HCT116 (cell line): ENCODE measurements at regions not wholly inside any gene's neighbourhood (a gene's known extent, or its start where the extent isn't known, plus 50 kb on each side); places are given as distances from the start of the nearest gene placed in this dataset.

Experiments
- ATAC-seq: fragments of 200-7000 bp; cut with Tn5 transposase; 2 replicates; pipeline ENCODE4 v1.9.1; 2020; ENCODE audit warnings: mild to moderate bottlenecking, moderate library complexity
- BruUV-seq: library from RNA; stranded (reverse); fragments of 400-500 nt; replicated peaks from 2 replicates; lab custom pipeline; 2021; lab: Mats Ljungman, UMichigan
- CTCF ChIA-PET: fragments of 300-600 bp; sonication (Branson Sonifier 250); formaldehyde crosslinking; loops from one replicate; lab custom pipeline; 2021; ENCODE audit warnings: antibody characterized with exemption; lab: Charles Lee
- POLR2A ChIA-PET: fragments of 300-600, 350-600 bp; sonication (Branson Sonifier 250); formaldehyde crosslinking; loops from one replicate; lab custom pipeline; 2021; ENCODE audit warnings: antibody characterized with exemption; lab: Charles Lee
- RAD21 ChIA-PET, 2 experiments: fragments of 300-600 bp; sonication (Branson Sonifier 250); formaldehyde crosslinking; loops; one replicate each; lab custom pipeline; 2023; ENCODE audit warnings: low total read pairs in 2 of 2; ENCODE audit not compliant: uncharacterized antibody in 2 of 2, unreplicated experiment in 2 of 2, low non-redundant PET in 1 of 2; lab: Charles Lee
- DNase-seq: peaks from one replicate; pipeline ENCODE4 v3.0.0-alpha.2; 2010; ENCODE audit warnings: low read depth, low spot score
- H2AFZ ChIP-seq: fragments of 200-600 bp; shearing (Covaris generic), sonication (generic); 2 replicates; pipeline ENCODE4 v1.6.1; 2017; ENCODE audit warnings: low read depth, mixed run types, mixed read lengths, antibody characterized with exemption, low read length; ENCODE audit not compliant: poor library complexity, severe bottlenecking
- H3K27ac ChIP-seq: 2 replicates; pipeline ENCODE4 v1.5.1; 2012; ENCODE audit warnings: low read depth, low read length
- H3K27me3 ChIP-seq: fragments of 200-600 bp; sonication (generic); 2 replicates; pipeline ENCODE4 v1.6.1; 2016; ENCODE audit warnings: mixed run types, low read length, mixed read lengths; ENCODE audit not compliant: insufficient read depth
- H3K36me3 ChIP-seq, 2 experiments: fragments of 200-500 bp in 1 of 2; fragments of 200-600 bp in 1 of 2; sonication (Bioruptor generic) in 1 of 2; sonication (generic) in 1 of 2; 2 replicates each; pipeline versions ENCODE4 v1.5.1 to v1.6.1; 2014 to 2016; ENCODE audit warnings: low read length in 2 of 2, inconsistent platforms in 1 of 2, mixed read lengths in 1 of 2, mixed run types in 1 of 2; ENCODE audit not compliant: insufficient read depth in 2 of 2, control insufficient read depth in 1 of 2
- H3K4me1 ChIP-seq, 2 experiments: fragments of 200-600 bp in 1 of 2; sonication (generic) in 1 of 2; 2 replicates each; pipeline versions ENCODE4 v1.5.1 to v1.6.1; 2012 to 2017; ENCODE audit warnings: low read length in 2 of 2, inconsistent platforms in 1 of 2, mild to moderate bottlenecking in 1 of 2, mixed read lengths in 1 of 2, mixed run types in 1 of 2, moderate library complexity in 1 of 2; ENCODE audit not compliant: insufficient read depth in 2 of 2, control insufficient read depth in 1 of 2
- H3K4me2 ChIP-seq: fragments of 200-600 bp; sonication (generic); 2 replicates; pipeline ENCODE4 v1.6.1; 2017; ENCODE audit warnings: mixed run types, low read length, mixed read lengths
- H3K4me3 ChIP-seq, 2 experiments: fragments of 200-600 bp in 1 of 2; sonication (generic) in 1 of 2; replicated peaks in 1 of 2; 2 replicates each; pipeline ENCODE4 v1.5.1; 2011 to 2016; ENCODE audit warnings: low read length in 2 of 2, control low read depth in 1 of 2, low read depth in 1 of 2, mild to moderate bottlenecking in 1 of 2, mixed read lengths in 1 of 2, mixed run types in 1 of 2
- H3K79me2 ChIP-seq: fragments of 200-600 bp; sonication (generic); 2 replicates; pipeline ENCODE4 v1.6.1; 2017; ENCODE audit warnings: mild to moderate bottlenecking, mixed run types, low read length, moderate library complexity, mixed read lengths; ENCODE audit not compliant: insufficient read depth
- H3K9ac ChIP-seq: fragments of 200-600 bp; sonication (generic); 2 replicates; pipeline ENCODE4 v1.6.1; 2016; ENCODE audit warnings: low read length, mixed read lengths
- H3K9me2 ChIP-seq: fragments of 200-600 bp; sonication (generic), shearing (Covaris generic); 2 replicates; pipeline ENCODE4 v1.6.1; 2017; ENCODE audit warnings: mixed run types, mild to moderate bottlenecking, moderate library complexity; ENCODE audit not compliant: insufficient read depth
- H3K9me3 ChIP-seq, 2 experiments: fragments of 200-500 bp in 1 of 2; fragments of 200-600 bp in 1 of 2; sonication (Bioruptor generic) in 1 of 2; sonication (generic) in 1 of 2; 2 replicates each; pipeline ENCODE4 v1.6.1; 2014 to 2017; ENCODE audit warnings: low read length in 2 of 2, mixed read lengths in 2 of 2, inconsistent platforms in 1 of 2, low read depth in 1 of 2, mild to moderate bottlenecking in 1 of 2, mixed run types in 1 of 2, moderate library complexity in 1 of 2; ENCODE audit not compliant: control insufficient read depth in 1 of 2, insufficient read depth in 1 of 2
- H4K20me1 ChIP-seq: fragments of 200-600 bp; sonication (generic), shearing (Covaris generic); 2 replicates; pipeline ENCODE4 v1.6.1; 2017; ENCODE audit warnings: mixed run types, mild to moderate bottlenecking, moderate library complexity; ENCODE audit not compliant: insufficient read depth
- ATF3 ChIP-seq: IDR thresholded peaks from 2 replicates; pipeline ENCODE4 v1.6.1; 2012
- CBX3 ChIP-seq: IDR thresholded peaks from 2 replicates; pipeline ENCODE4 v1.6.1; 2012; ENCODE audit warnings: low read depth
- CEBPB ChIP-seq: IDR thresholded peaks from 2 replicates; pipeline ENCODE4 v1.6.1; 2012; ENCODE audit warnings: low read depth
- EGR1 ChIP-seq: IDR thresholded peaks from 2 replicates; pipeline ENCODE4 v1.6.1; 2012; ENCODE audit warnings: low read depth
- ELF1 ChIP-seq: IDR thresholded peaks from 2 replicates; pipeline ENCODE4 v1.6.1; 2012; ENCODE audit warnings: low read depth, borderline replicate concordance
- EZH2 ChIP-seq: fragments of 200-600 bp; sonication (generic); IDR thresholded peaks from 2 replicates; pipeline ENCODE4 v1.6.1; 2017; ENCODE audit warnings: antibody characterized with exemption, mixed run types
- EZH2phosphoT487 ChIP-seq: fragments of 200-600 bp; IDR thresholded peaks from 2 replicates; pipeline ENCODE4 v1.6.1; 2018; ENCODE audit warnings: antibody characterized with exemption, borderline replicate concordance
- POLR2A ChIP-seq: IDR thresholded peaks from 2 replicates; pipeline ENCODE4 v1.7.0; 2011; ENCODE audit warnings: borderline replicate concordance; ENCODE audit not compliant: insufficient read depth, insufficient read length; ENCODE audit errors: extremely low read depth
- POLR2AphosphoS5 ChIP-seq: IDR thresholded peaks from 2 replicates; pipeline ENCODE4 v1.6.1; 2011; ENCODE audit warnings: mild to moderate bottlenecking, low read depth, low read length, moderate library complexity
- SIN3A ChIP-seq: IDR thresholded peaks from 2 replicates; pipeline ENCODE4 v1.6.1; 2012; ENCODE audit warnings: low read depth
- SP1 ChIP-seq: IDR thresholded peaks from 2 replicates; pipeline ENCODE4 v1.6.1; 2012; ENCODE audit warnings: low read depth
- SRF ChIP-seq: IDR thresholded peaks from 2 replicates; pipeline ENCODE4 v1.6.1; 2012; ENCODE audit warnings: low read depth
- TCF7L2 ChIP-seq: IDR thresholded peaks from 2 replicates; pipeline ENCODE4 v1.7.0; 2011; ENCODE audit warnings: borderline replicate concordance, inconsistent platforms; ENCODE audit not compliant: insufficient read depth, insufficient read length; ENCODE audit errors: extremely low read depth
- ZFX ChIP-seq: fragments of 450-650 bp; IDR thresholded peaks from 2 replicates; pipeline ENCODE4 v1.6.1; 2017
- ZNF274 ChIP-seq: fragments of 200-500 bp; sonication (Bioruptor generic); IDR thresholded peaks from 2 replicates; pipeline ENCODE4 v1.6.1; 2014; ENCODE audit warnings: mild to moderate bottlenecking, low read depth, low read length, inconsistent platforms
- intact Hi-C: fragments of 100-400 bp; cut with micrococcal nuclease; formaldehyde crosslinking; loops from 2 replicates; pipeline ENCODE4 v1.10.0; 2022
- TF ChIP-seq, protein P1 (sequence below), 3 experiments: fragments of 200-600 bp in 1 of 3; sonication (generic) in 1 of 3; IDR thresholded peaks in 2 of 3; conservative IDR thresholded peaks in 1 of 3; 2 replicates each; pipeline ENCODE4 v1.5.1; 2012 to 2017; ENCODE audit warnings: low read depth in 2 of 3, low read length in 2 of 3, antibody characterized with exemption in 1 of 3, borderline replicate concordance in 1 of 3, control low read depth in 1 of 3, mild to moderate bottlenecking in 1 of 3, mixed read lengths in 1 of 3, mixed run types in 1 of 3, moderate library complexity in 1 of 3; ENCODE audit not compliant: insufficient read depth in 1 of 3
- TF ChIP-seq, protein P2 (sequence below): IDR thresholded peaks from 2 replicates; pipeline ENCODE4 v1.6.1; 2012; ENCODE audit warnings: low read depth

GRCh38 chr5:133825631-133826289 is 142.7 kb downstream of the C5orf15 start:
- no peak overlapping the region for H3K9ac ChIP-seq
- H3K4me1 ChIP-seq = no peaks in the 10 kb centered on the region
- no peaks in the 10 kb centered on the region for H3K9me3 ChIP-seq
- H3K9me2 ChIP-seq = no peaks in the 10 kb centered on the region
- H3K36me3 ChIP-seq = no peaks in the 10 kb centered on the region
- H3K79me2 ChIP-seq = no peaks in the 10 kb centered on the region
- RAD21 ChIA-PET = no interaction called here
- DNase-seq (no peak), ATAC-seq (no peak)
- TF ChIP-seq ELF1 = no peak
- no peak for TF ChIP-seq EZH2
- TF ChIP-seq SRF = no peak
- TF ChIP-seq CEBPB = no peak
- TF ChIP-seq, protein P1, sequence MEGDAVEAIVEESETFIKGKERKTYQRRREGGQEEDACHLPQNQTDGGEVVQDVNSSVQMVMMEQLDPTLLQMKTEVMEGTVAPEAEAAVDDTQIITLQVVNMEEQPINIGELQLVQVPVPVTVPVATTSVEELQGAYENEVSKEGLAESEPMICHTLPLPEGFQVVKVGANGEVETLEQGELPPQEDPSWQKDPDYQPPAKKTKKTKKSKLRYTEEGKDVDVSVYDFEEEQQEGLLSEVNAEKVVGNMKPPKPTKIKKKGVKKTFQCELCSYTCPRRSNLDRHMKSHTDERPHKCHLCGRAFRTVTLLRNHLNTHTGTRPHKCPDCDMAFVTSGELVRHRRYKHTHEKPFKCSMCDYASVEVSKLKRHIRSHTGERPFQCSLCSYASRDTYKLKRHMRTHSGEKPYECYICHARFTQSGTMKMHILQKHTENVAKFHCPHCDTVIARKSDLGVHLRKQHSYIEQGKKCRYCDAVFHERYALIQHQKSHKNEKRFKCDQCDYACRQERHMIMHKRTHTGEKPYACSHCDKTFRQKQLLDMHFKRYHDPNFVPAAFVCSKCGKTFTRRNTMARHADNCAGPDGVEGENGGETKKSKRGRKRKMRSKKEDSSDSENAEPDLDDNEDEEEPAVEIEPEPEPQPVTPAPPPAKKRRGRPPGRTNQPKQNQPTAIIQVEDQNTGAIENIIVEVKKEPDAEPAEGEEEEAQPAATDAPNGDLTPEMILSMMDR (IDR thresholded peaks at IDR 0.05 in 2 of 3, conservative IDR thresholded peaks at IDR 0.05 in 1 of 3; ENCODE audit: borderline replicate concordance in 1 of 3, insufficient read depth in 1 of 3, low read depth in 2 of 3, low read length in 2 of 3) = no peak
- TF ChIP-seq SP1 = no peak
- TF ChIP-seq, protein P2, sequence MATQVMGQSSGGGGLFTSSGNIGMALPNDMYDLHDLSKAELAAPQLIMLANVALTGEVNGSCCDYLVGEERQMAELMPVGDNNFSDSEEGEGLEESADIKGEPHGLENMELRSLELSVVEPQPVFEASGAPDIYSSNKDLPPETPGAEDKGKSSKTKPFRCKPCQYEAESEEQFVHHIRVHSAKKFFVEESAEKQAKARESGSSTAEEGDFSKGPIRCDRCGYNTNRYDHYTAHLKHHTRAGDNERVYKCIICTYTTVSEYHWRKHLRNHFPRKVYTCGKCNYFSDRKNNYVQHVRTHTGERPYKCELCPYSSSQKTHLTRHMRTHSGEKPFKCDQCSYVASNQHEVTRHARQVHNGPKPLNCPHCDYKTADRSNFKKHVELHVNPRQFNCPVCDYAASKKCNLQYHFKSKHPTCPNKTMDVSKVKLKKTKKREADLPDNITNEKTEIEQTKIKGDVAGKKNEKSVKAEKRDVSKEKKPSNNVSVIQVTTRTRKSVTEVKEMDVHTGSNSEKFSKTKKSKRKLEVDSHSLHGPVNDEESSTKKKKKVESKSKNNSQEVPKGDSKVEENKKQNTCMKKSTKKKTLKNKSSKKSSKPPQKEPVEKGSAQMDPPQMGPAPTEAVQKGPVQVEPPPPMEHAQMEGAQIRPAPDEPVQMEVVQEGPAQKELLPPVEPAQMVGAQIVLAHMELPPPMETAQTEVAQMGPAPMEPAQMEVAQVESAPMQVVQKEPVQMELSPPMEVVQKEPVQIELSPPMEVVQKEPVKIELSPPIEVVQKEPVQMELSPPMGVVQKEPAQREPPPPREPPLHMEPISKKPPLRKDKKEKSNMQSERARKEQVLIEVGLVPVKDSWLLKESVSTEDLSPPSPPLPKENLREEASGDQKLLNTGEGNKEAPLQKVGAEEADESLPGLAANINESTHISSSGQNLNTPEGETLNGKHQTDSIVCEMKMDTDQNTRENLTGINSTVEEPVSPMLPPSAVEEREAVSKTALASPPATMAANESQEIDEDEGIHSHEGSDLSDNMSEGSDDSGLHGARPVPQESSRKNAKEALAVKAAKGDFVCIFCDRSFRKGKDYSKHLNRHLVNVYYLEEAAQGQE = no peak
- TF ChIP-seq EGR1 = no peak
- TF ChIP-seq ZNF274 = no peak
- no peak for TF ChIP-seq TCF7L2
- TF ChIP-seq POLR2AphosphoS5 = no peak
- no peak for TF ChIP-seq ATF3
- TF ChIP-seq EZH2phosphoT487 = no peak
- no peak for TF ChIP-seq CBX3
- no peak for TF ChIP-seq ZFX
- no peak for TF ChIP-seq POLR2A
- TF ChIP-seq SIN3A = no peak
- POLR2A ChIA-PET = no interaction called here
- peaks cover 29% of the 10 kb centered on the region; the same call in 1 of the 2 replicates for H3K27me3 ChIP-seq
- BruUV-seq = no TSS peak
- H3K4me3 ChIP-seq = no peak overlapping the region
- no peak overlapping the region for H3K27ac ChIP-seq
- no peaks in the 10 kb centered on the region for H4K20me1 ChIP-seq
- H3K4me2 ChIP-seq = no peak overlapping the region
- no peak overlapping the region for H2AFZ ChIP-seq
- CTCF ChIA-PET = no interaction called here
- intact Hi-C loops = no loop called here
